ENCODE measurements at regions not wholly inside any gene's neighbourhood (a gene's known extent, or its start where the extent isn't known, plus 50 kb on each side); places are given as distances from the start of the nearest gene placed in this dataset.
"Not testable (repeated sequence)": the region's sequence is repeated elsewhere in the genome, so short reads cannot be mapped to it uniquely, and the experiment has no call there.

- H3K27ac ChIP-seq (ENCODE audit: low read depth, low read length); H3K9ac ChIP-seq (ENCODE audit: extremely low read depth, low read length, poor library complexity, severe bottlenecking); H3K9me3 Mint-ChIP-seq; H3K4me3 ChIP-seq (ENCODE audit: low read length); H3K36me3 ChIP-seq (ENCODE audit: control insufficient read depth, insufficient read depth, low read length); H3K4me1 ChIP-seq (ENCODE audit: control insufficient read depth, insufficient read depth, low read length); H3K27ac Mint-ChIP-seq; H3K9me3 ChIP-seq (ENCODE audit: control insufficient read depth, low read length); H3K27me3 ChIP-seq (ENCODE audit: control insufficient read depth, insufficient read depth, low read length, poor library complexity, severe bottlenecking); H3K4me3 Mint-ChIP-seq; H3K27me3 Mint-ChIP-seq (ENCODE audit: insufficient read depth): not testable (repeated sequence)
- 88 to 93% methylated on average over 6 to 23 of the region's 26 CpGs for WGBS, 2 experiments (ENCODE audit: insufficient coverage in 1 of 2, insufficient read length in 1 of 2)
- Mint-ChIP-seq H3K36me3 (ENCODE audit: low read depth) (peaks cover 17% of the 10 kb centered on the region), H3K4me1 (peaks cover 21% of the 10 kb centered on the region)
- DNase-seq, result peak; percentile 44
These were observed 62.7 kb upstream of the SPN start for GRCh38 chr16:29600111-29601000.

DNA sequence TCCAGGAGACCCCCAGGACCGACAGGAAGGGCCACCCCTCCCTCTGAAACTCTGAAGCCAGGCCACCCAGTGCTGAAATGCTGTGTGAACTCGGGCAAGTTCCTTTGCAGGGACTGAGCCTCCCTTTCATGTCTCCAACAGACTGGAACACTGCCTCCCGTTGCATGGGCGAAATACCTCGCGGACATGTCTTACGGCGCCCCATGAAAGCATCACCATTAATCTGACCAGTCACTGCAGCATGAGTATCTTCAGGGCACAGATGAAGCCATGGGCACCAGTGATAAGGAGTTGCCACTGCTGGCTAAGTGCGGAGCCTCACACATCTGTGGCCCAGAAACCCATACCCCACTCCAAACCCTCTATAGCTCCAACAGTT is 60.8 kb upstream of the SPN start:
- Mint-ChIP-seq H3K4me1 (peaks cover 20% of the 10 kb centered on the region), H3K36me3 (ENCODE audit: low read depth) (peaks cover 22% of the 10 kb centered on the region)
- not testable (repeated sequence) for H3K9me3 ChIP-seq (ENCODE audit: control insufficient read depth, low read length); H3K4me3 Mint-ChIP-seq; H3K27ac ChIP-seq (ENCODE audit: low read depth, low read length); H3K4me3 ChIP-seq (ENCODE audit: low read length); H3K27me3 ChIP-seq (ENCODE audit: control insufficient read depth, insufficient read depth, low read length, poor library complexity, severe bottlenecking); H3K9ac ChIP-seq (ENCODE audit: extremely low read depth, low read length, poor library complexity, severe bottlenecking); H3K36me3 ChIP-seq (ENCODE audit: control insufficient read depth, insufficient read depth, low read length); H3K9me3 Mint-ChIP-seq; H3K4me1 ChIP-seq (ENCODE audit: control insufficient read depth, insufficient read depth, low read length); H3K27ac Mint-ChIP-seq; H3K27me3 Mint-ChIP-seq (ENCODE audit: insufficient read depth)
- DNase-seq, result peak; percentile 44
- 92 to 95% methylated on average over 7 to 9 of the region's 9 CpGs for WGBS, 2 experiments (ENCODE audit: insufficient coverage in 1 of 2, insufficient read length in 1 of 2)

GRCh38 chr16:29602683-29603088 is 60.4 kb upstream of the SPN start:
- H3K9ac ChIP-seq (ENCODE audit: extremely low read depth, low read length, poor library complexity, severe bottlenecking), result not testable (repeated sequence)

GRCh38 chr16:29604631-29605549 is 58.2 kb upstream of the SPN start:
- H3K27ac Mint-ChIP-seq, result peak overlapping the region; percentile 78
- peak; percentile 41 for DNase-seq
- not testable (repeated sequence) for H3K9me3 Mint-ChIP-seq; H3K27me3 ChIP-seq (ENCODE audit: control insufficient read depth, insufficient read depth, low read length, poor library complexity, severe bottlenecking); H3K36me3 ChIP-seq (ENCODE audit: control insufficient read depth, insufficient read depth, low read length); H3K27ac ChIP-seq (ENCODE audit: low read depth, low read length); H3K9ac ChIP-seq (ENCODE audit: extremely low read depth, low read length, poor library complexity, severe bottlenecking); H3K4me3 ChIP-seq (ENCODE audit: low read length); H3K9me3 ChIP-seq (ENCODE audit: control insufficient read depth, low read length); H3K4me1 ChIP-seq (ENCODE audit: control insufficient read depth, insufficient read depth, low read length); H3K4me3 Mint-ChIP-seq
- 92 to 94% methylated on average over 9 to 21 of the region's 21 CpGs for WGBS, 2 experiments (ENCODE audit: insufficient coverage in 1 of 2, insufficient read length in 1 of 2)
- H3K27me3 Mint-ChIP-seq (ENCODE audit: insufficient read depth), result peaks cover 12% of the 10 kb centered on the region
- peaks cover 22% of the 10 kb centered on the region for H3K36me3 Mint-ChIP-seq (ENCODE audit: low read depth)
- H3K4me1 Mint-ChIP-seq, result peaks cover 29% of the 10 kb centered on the region

More at GRCh38 chr16:29602683-29603088, 60.4 kb upstream of the SPN start:
- DNase-seq, result peak; percentile 40
- H3K4me3 ChIP-seq (ENCODE audit: low read length); H3K36me3 ChIP-seq (ENCODE audit: control insufficient read depth, insufficient read depth, low read length); H3K27me3 ChIP-seq (ENCODE audit: control insufficient read depth, insufficient read depth, low read length, poor library complexity, severe bottlenecking); H3K27ac Mint-ChIP-seq; H3K9me3 ChIP-seq (ENCODE audit: control insufficient read depth, low read length); H3K4me3 Mint-ChIP-seq; H3K9me3 Mint-ChIP-seq; H3K4me1 ChIP-seq (ENCODE audit: control insufficient read depth, insufficient read depth, low read length); H3K27ac ChIP-seq (ENCODE audit: low read depth, low read length): not testable (repeated sequence)
- Mint-ChIP-seq H3K27me3 (ENCODE audit: insufficient read depth) (peaks cover 12% of the 10 kb centered on the region), H3K4me1 (peaks cover 25% of the 10 kb centered on the region), H3K36me3 (ENCODE audit: low read depth) (peaks cover 26% of the 10 kb centered on the region)
- 94% methylated on average over 5 of the region's 6 CpGs; no CpG with 5 or more reads in 1 of the 2 experiments for WGBS, 2 experiments (ENCODE audit: insufficient coverage in 1 of 2, insufficient read length in 1 of 2)

- not testable (repeated sequence) for H3K27me3 ChIP-seq (ENCODE audit: control insufficient read depth, insufficient read depth, low read length, poor library complexity, severe bottlenecking); H3K27ac ChIP-seq (ENCODE audit: low read depth, low read length); H3K9ac ChIP-seq (ENCODE audit: extremely low read depth, low read length, poor library complexity, severe bottlenecking); H3K4me3 ChIP-seq (ENCODE audit: low read length); H3K9me3 ChIP-seq (ENCODE audit: control insufficient read depth, low read length); H3K9me3 Mint-ChIP-seq; H3K27ac Mint-ChIP-seq; H3K36me3 ChIP-seq (ENCODE audit: control insufficient read depth, insufficient read depth, low read length); H3K4me3 Mint-ChIP-seq; H3K4me1 ChIP-seq (ENCODE audit: control insufficient read depth, insufficient read depth, low read length)
- Mint-ChIP-seq H3K27me3 (ENCODE audit: insufficient read depth) (peaks cover 12% of the 10 kb centered on the region), H3K4me1 (peaks cover 29% of the 10 kb centered on the region), H3K36me3 (ENCODE audit: low read depth) (peaks cover 22% of the 10 kb centered on the region)
- WGBS, 2 experiments (ENCODE audit: insufficient coverage in 1 of 2, insufficient read length in 1 of 2), result 97 to 98% methylated on average over 9 to 16 of the region's 16 CpGs
- DNase-seq, result peak; percentile 37
These were observed 57.3 kb upstream of the SPN start for GRCh38 chr16:29605593-29606205.

DNA sequence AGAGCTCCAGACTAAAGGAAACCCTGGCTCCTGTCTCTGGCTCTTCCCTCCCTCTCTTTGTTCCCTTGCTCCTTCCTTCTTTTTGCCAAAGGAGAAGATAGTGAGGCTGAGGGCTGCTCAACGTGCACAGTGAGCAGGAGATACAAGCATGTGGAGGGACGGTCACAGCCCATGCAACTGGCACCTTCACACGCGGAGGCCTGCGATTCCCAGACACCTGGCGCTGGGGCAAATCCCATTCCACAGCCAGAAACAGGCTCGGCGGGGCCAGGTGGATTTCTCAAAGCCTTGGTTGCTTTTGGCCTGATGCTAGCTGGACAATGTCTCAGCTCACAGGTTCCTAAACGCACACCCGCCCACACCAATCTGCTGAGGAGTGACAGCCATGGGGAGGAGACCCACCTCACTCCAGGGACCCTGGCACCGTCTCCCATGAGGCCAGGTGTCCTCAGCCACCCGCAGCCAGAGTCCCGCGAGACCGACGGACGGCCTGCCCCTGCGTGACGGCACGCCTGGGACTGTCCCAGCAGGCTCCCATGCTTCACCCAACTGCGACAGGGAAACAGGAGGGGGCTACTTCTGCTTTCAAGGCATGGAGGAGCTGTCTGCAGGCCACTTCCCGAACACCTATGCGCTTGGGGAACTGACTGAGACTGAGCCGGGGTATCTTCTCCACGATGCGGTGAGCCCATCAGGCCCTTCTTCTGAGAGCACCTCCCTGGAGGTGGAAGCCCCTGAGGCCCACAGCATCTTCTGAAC is 56.2 kb upstream of the SPN start:
- Mint-ChIP-seq H3K27me3 (ENCODE audit: insufficient read depth) (peaks cover 18% of the 10 kb centered on the region), H3K4me3 (peak overlapping the region; percentile 10), H3K36me3 (ENCODE audit: low read depth) (peaks cover 18% of the 10 kb centered on the region), H3K4me1 (peaks cover 25% of the 10 kb centered on the region)
- not testable (repeated sequence) for H3K36me3 ChIP-seq (ENCODE audit: control insufficient read depth, insufficient read depth, low read length); H3K27ac Mint-ChIP-seq; H3K4me3 ChIP-seq (ENCODE audit: low read length); H3K27ac ChIP-seq (ENCODE audit: low read depth, low read length); H3K27me3 ChIP-seq (ENCODE audit: control insufficient read depth, insufficient read depth, low read length, poor library complexity, severe bottlenecking); H3K9me3 Mint-ChIP-seq; H3K9ac ChIP-seq (ENCODE audit: extremely low read depth, low read length, poor library complexity, severe bottlenecking); H3K4me1 ChIP-seq (ENCODE audit: control insufficient read depth, insufficient read depth, low read length); H3K9me3 ChIP-seq (ENCODE audit: control insufficient read depth, low read length)
- DNase-seq, result peak; percentile 35
- 88 to 93% methylated on average over 5 to 24 of the region's 26 CpGs for WGBS, 2 experiments (ENCODE audit: insufficient coverage in 1 of 2, insufficient read length in 1 of 2)
